Natural killer cell treated with Interleukin-12 subunit alpha and Interleukin-12 subunit beta and Interleukin-15 and Interleukin-18, amount 100 ng/mL, for 72 hours (primary cell): ENCODE measurements at regions not wholly inside any gene's neighbourhood (a gene's known extent, or its start where the extent isn't known, plus 50 kb on each side); places are given as distances from the start of the nearest gene placed in this dataset.

Experiments
- ATAC-seq, 2 donors: fragments of 150-1000 bp; cut with Tn5 transposase in 1 of 2; sonication (Bioruptor Pico), chemical (Tn5 transposase) in 1 of 2; 2 replicates each; pipeline ENCODE4 v1.10.0; 2021
- DNase-seq: peaks from one replicate; pipeline ENCODE4 v3.0.0; 2022; ENCODE audit warnings: low spot score
- H3K27ac Mint-ChIP-seq, 2 donors: 1 replicate in 1 of 2; 2 replicates in 1 of 2; pipeline ENCODE4 v1.8.0; 2022; ENCODE audit warnings: mixed read lengths in 2 of 2, mild to moderate bottlenecking in 1 of 2, moderate library complexity in 1 of 2
- H3K27me3 Mint-ChIP-seq, 2 donors: 1 replicate in 1 of 2; 2 replicates in 1 of 2; pipeline ENCODE4 v1.8.0; 2022; ENCODE audit warnings: mixed read lengths in 2 of 2
- H3K36me3 Mint-ChIP-seq: one replicate; pipeline ENCODE4 v1.8.0; 2022; ENCODE audit warnings: mixed read lengths
- H3K4me1 Mint-ChIP-seq, 2 donors: 1 replicate in 1 of 2; 2 replicates in 1 of 2; pipeline ENCODE4 v1.8.0; 2022; ENCODE audit warnings: low read depth in 2 of 2, mixed read lengths in 2 of 2, mild to moderate bottlenecking in 1 of 2
- H3K4me3 Mint-ChIP-seq: one replicate; pipeline ENCODE4 v1.8.0; 2022; ENCODE audit warnings: mixed read lengths
- H3K9me3 Mint-ChIP-seq: 2 replicates; pipeline ENCODE4 v1.8.0; 2022; ENCODE audit warnings: mixed read lengths

DNA sequence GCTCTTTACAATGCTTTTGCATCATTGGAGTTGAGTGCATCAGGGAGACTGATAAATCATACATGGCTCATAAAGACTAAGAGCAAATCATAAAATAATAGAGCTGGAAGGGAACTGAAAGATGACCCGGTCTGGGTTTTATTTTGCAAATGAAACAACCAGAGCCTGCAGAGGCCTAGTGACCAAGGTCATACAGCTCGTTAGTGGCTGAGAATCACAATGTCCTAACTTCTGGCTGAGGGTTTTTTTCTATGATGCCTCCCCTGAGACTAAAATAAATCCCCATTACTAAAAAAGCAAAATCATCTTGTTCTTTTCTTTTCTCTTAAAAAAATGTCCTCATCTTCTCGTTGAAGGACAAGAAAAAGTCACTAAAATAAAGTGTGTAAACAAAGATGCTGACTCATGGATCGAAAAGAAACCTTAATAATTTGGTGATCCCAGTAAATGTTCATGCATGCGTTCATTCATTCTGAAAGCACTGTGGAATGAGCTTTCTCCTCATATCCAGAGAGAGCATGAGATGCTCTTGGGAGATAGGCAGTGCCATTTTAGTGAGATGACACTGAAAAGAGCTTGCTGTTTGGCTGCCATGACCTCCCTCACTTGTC is 107.8 kb upstream of the PHYHIPL start:
- Mint-ChIP-seq H3K36me3 (no peaks in the 10 kb centered on the region), H3K4me3 (no peak overlapping the region), H3K27me3 (no peaks in the 10 kb centered on the region), H3K27ac (no peak overlapping the region), H3K9me3 (peaks cover 14% of the 10 kb centered on the region), H3K4me1 (no peaks in the 10 kb centered on the region)
- ATAC-seq (no peak), DNase-seq (no peak)

DNA sequence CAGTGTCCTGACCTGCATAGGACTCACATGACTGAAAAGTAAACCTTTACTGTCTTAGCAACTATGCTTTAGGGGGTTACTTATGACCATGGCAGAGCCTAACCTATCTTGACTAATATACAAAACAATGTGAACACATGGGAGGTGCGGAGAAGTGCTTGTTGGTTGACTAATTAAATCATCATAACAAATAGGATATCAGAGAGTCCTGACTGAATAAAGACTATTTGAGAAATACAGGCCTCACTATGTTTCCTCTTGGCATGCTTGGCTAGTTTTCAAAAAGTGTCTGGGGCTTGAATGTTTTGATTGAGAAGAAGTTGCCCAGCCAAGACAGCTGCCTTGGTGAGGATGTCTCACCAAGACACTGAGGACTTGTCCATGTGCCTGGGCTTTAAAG is 104.4 kb upstream of the PHYHIPL start:
- DNase-seq: no peak
- Mint-ChIP-seq H3K9me3 (peaks cover 11% of the 10 kb centered on the region), H3K27ac (no peak overlapping the region), H3K36me3 (no peaks in the 10 kb centered on the region), H3K4me3 (no peak overlapping the region), H3K4me1 (no peaks in the 10 kb centered on the region), H3K27me3 (no peaks in the 10 kb centered on the region)
- ATAC-seq: no peak

DNA sequence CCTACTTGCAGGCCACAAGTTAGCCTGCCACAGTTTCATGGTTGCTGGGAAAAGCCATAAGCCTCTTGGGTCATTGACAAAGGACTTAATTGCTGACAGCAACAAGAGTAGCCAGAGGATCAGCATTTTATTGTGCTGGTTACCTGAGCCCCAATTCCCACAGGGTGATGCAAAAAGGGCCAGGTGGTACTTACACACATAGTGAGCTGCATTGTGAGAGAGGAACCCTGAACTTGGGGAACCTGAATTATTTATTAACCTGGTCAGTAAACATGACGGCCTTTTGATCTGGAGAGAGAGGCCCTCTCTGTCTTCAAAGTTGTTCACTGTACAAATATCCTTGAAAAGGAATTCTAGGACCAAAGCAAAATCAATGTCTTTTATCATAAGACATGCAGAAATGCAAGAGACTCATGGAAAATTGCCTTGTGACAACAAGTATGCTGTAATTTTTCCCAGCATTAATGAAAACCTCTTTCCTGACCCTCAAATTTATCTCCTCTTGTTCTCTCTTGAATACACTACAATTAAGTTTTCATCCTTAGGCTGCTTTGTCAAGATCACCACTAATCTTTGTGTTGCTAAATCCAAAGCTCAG is 102.9 kb upstream of the PHYHIPL start:
- no peak overlapping the region for H3K4me3 Mint-ChIP-seq
- H3K9me3 Mint-ChIP-seq: peaks cover 11% of the 10 kb centered on the region
- no peak for DNase-seq
- H3K27ac Mint-ChIP-seq: no peak overlapping the region
- no peaks in the 10 kb centered on the region for H3K36me3 Mint-ChIP-seq
- no peak for ATAC-seq
- H3K27me3 Mint-ChIP-seq: no peaks in the 10 kb centered on the region
- H3K4me1 Mint-ChIP-seq: no peaks in the 10 kb centered on the region

DNA sequence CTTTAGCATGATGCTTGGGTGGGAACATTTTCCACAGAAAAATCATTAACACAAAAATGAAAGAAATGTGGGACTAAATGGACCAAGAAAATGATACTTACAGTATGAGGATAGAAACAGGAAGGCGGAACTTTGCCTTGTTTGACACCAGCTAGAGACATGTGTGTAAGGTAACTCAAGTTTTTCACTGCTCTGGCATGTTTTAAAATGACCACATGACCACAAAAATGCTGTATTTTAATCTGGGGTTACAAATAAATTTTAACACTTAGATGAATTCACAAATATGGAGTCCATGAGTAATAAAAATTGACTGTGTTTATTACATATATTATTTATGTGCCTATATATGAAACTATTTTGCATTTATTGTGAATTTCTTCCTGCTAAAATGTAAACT is 100.9 kb upstream of the PHYHIPL start:
- Mint-ChIP-seq H3K4me3 (no peak overlapping the region), H3K36me3 (no peaks in the 10 kb centered on the region), H3K9me3 (peaks cover 3% of the 10 kb centered on the region), H3K4me1 (no peaks in the 10 kb centered on the region), H3K27ac (no peak overlapping the region), H3K27me3 (no peaks in the 10 kb centered on the region)
- ATAC-seq (no peak), DNase-seq (no peak)

DNA sequence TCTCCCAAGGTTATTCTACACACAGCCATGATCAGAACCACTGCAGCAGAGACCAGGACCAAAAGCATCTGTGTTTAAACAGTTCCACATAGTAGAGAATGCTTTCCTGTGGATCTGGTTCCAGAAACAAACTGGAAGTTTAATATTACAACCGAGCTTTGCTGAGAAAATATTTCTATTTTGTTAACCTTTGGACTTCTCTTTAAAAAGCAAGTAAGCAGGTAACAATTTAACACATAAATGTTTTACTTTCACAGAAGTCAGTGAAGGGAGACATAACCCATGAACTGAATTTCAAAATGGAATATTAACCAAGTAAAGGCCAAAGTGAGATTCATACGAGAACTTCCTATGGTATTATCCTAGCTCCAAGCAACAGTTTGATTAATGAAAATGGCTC is 98.6 kb upstream of the PHYHIPL start:
- ATAC-seq: no peak
- H3K27ac Mint-ChIP-seq: no peak overlapping the region
- no peak overlapping the region for H3K4me3 Mint-ChIP-seq
- peaks cover 3% of the 10 kb centered on the region for H3K9me3 Mint-ChIP-seq
- H3K36me3 Mint-ChIP-seq: no peaks in the 10 kb centered on the region
- DNase-seq: no peak
- no peaks in the 10 kb centered on the region for H3K27me3 Mint-ChIP-seq
- H3K4me1 Mint-ChIP-seq: no peaks in the 10 kb centered on the region

DNA sequence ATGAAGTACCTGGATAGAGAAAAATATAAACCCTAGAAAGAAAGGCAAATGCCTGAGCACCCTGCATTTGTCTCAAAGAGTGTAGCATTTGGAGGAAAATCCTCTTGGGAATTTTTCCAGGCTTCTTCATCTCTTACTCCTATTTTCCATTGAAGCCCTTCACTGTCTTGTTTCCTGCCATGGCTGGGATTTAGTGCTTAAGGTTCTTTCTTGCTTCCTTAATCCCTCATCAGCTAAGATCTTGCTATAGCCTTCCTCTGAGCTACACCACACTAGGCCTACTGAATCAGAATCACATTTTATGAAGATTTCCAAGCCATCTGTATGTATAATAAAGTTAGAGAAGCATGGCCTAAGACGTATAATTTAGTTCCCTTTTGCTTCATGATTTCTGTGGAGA is 97.5 kb upstream of the PHYHIPL start:
- DNase-seq: no peak
- Mint-ChIP-seq H3K27me3 (no peaks in the 10 kb centered on the region), H3K27ac (no peak overlapping the region), H3K36me3 (no peaks in the 10 kb centered on the region), H3K9me3 (peaks cover 3% of the 10 kb centered on the region), H3K4me1 (no peaks in the 10 kb centered on the region), H3K4me3 (no peak overlapping the region)
- no peak for ATAC-seq

DNA sequence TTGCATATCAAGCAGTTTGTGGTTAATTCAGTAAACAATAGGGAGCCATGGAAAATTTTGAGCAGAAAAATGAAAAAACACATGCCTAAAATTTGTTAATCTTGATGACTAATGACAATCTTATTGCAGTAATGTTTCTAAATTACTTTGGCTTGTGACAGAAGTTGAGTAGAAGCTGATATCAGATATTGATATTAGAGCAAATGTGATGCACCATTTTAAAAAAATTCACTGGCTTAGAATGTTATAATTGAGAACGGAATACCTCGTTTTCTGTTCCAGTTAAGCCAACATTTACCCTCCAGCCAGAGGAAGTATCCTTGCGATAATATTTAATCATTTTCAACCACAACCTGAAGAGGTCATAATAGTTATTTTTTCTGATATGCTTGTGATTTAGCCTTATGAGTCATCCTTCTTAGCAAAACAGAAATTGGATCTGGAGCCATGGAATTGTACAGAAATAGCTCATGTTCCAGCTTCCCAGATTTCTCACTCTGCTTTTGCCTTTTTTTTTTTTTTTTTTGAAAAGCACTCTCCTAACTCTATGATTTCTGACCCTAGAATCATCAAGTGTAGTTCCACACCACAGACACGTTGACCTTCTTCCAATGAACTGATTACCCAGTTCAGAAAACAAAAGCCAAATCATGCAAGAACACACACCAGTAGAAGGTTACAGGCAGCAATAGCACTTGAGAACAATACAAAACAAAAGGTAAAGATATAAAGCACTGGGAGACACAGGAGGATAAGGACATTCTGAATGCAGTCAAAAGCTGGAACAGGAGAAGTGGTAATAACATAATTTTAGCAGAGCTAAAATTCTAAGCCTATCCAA is 96.8 kb upstream of the PHYHIPL start:
- no peak for DNase-seq
- Mint-ChIP-seq H3K9me3 (peaks cover 3% of the 10 kb centered on the region), H3K4me3 (no peak overlapping the region), H3K27me3 (no peaks in the 10 kb centered on the region), H3K36me3 (no peaks in the 10 kb centered on the region), H3K27ac (no peak overlapping the region), H3K4me1 (no peaks in the 10 kb centered on the region)
- ATAC-seq: no peak

DNA sequence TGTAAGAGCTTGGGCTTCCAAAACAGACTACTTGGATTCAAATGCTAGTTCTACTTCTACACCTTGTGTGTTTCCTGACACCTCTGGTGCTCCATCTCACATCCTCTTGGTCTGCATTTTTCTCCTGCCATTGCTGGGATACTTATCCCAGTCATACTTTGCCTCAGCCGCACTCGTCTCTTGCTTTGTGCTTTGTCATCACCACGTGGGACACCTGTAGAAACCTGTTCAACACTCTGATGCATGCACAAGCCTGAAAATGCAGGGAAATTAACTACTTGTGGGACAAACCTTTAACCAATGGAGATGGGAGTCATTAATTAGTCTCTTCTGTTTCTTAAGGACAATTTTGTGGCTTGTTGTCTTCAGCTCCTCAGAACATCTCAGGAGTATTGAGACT is 94.2 kb upstream of the PHYHIPL start:
- DNase-seq (no peak), ATAC-seq (no peak)
- H3K4me1 Mint-ChIP-seq: no peaks in the 10 kb centered on the region
- H3K4me3 Mint-ChIP-seq: no peak overlapping the region
- H3K27ac Mint-ChIP-seq: no peak overlapping the region
- H3K9me3 Mint-ChIP-seq: peaks cover 6% of the 10 kb centered on the region
- no peaks in the 10 kb centered on the region for H3K36me3 Mint-ChIP-seq
- no peaks in the 10 kb centered on the region for H3K27me3 Mint-ChIP-seq

DNA sequence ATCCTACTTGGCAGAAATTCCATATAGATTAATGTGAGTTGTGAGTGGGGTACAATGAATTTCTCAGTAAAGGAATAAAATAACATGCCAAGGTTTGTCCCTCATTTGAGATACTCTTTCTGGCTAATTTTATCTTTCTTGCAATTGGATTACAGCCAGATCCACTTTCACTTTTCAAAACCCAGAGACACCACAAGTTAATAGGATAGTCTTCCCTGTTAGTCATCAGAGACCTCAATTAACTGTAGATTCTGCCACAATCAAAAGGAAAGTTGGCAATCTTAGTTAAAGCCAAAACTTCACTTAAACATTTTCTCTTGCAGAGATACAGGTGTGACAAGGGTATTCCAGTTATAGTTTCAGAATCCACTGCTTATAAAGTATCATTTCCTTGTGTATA is 91.4 kb upstream of the PHYHIPL start:
- no peak for ATAC-seq
- Mint-ChIP-seq H3K9me3 (peaks cover 18% of the 10 kb centered on the region), H3K27me3 (no peaks in the 10 kb centered on the region), H3K4me3 (no peak overlapping the region), H3K27ac (no peak overlapping the region), H3K4me1 (no peaks in the 10 kb centered on the region), H3K36me3 (no peaks in the 10 kb centered on the region)
- no peak for DNase-seq

DNA sequence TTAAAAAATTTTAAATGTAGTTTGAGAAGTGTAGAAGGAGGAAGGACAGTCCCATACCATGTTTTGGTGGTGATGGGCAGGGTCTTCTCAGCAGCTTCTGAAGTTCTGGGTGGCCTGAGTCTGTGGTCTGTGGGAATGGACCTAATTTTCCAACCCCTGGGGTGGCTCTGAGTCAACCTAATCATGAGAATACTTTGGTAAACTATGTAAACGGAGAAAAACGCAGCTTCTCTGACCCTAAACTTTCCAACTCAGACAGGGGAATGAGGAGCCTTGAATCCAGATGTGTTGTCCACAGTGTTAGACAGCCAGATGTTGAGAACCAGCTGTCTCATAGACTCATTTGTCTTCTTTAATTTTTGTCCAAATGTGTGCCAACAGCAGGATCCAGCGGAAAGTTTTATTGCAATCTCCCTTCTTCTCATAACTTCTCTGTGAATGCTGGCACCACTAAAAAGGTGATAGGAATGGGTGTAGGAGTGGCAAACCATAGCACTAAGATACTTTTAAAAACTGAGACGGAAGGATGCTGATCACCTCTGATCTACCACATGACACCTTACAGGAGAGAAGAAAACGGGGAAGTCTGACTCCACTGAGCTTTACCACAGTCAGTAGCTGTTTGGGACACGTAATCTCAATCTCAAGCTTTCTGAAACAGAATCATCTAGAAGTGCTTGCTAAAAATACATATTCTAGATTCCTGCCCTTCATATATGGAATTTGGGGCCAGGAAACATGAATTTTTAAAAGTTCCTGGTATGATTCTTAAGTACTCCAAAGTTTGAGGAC is 90.5 kb upstream of the PHYHIPL start:
- Mint-ChIP-seq H3K27ac (no peak overlapping the region), H3K4me3 (no peak overlapping the region), H3K4me1 (no peaks in the 10 kb centered on the region), H3K9me3 (peaks cover 18% of the 10 kb centered on the region), H3K36me3 (no peaks in the 10 kb centered on the region), H3K27me3 (no peaks in the 10 kb centered on the region)
- DNase-seq (no peak), ATAC-seq (no peak)

DNA sequence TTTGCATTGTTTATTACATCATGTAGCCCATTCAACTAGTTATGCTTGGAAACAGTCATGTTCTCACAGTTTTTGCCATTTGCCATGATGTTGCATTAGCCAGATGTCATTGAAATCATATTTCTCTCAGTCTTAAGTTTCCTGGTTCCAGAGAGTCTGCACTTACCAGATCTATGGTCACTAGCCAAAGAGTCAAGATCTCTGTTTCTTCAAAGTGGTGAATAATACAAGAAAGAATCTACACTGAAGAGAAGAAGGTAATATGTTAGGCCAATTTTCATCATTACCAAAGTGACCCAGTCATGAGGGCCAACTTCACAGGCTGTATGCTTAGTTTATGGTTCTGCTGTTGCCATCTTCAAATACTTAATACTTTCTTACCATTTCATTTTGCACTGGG is 89.0 kb upstream of the PHYHIPL start:
- Mint-ChIP-seq H3K4me3 (no peak overlapping the region), H3K27me3 (no peaks in the 10 kb centered on the region), H3K4me1 (no peaks in the 10 kb centered on the region), H3K9me3 (peaks cover 18% of the 10 kb centered on the region), H3K36me3 (no peaks in the 10 kb centered on the region), H3K27ac (no peak overlapping the region)
- ATAC-seq (no peak), DNase-seq (no peak)

DNA sequence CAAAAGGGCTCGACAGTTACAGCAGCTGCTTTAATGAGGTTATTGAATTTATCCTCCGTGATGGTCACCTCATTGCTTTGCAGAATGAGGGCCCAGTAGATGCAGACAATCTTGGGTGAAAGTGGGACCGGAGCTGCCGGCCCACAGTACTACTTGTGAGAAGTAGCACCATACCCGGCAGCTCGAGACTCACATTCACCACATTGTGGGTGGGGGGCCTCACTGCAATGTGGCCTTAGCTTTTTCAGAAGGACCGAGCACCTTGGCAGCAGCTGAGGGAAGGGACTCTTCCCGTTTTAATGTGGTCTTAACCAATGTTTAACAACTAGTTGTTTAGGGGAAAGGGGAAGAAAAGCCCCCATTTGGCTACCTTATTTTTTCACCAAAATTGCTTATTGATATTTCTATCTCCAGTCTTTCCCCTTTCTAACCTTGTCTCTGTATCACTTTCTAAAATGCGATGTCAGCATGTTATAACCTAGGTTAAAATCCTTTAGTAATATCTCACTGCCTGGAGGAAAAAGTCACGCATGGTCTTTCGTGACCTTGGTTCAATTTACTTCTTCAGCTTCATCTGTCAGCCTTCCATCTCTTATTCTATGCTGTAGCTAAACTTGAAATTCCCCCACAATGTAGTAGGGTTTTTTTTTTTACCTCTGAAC is 87.4 kb upstream of the PHYHIPL start:
- DNase-seq (no peak), ATAC-seq (no peak)
- Mint-ChIP-seq H3K4me3 (no peak overlapping the region), H3K36me3 (no peaks in the 10 kb centered on the region), H3K9me3 (peaks cover 14% of the 10 kb centered on the region), H3K4me1 (no peaks in the 10 kb centered on the region), H3K27ac (no peak overlapping the region), H3K27me3 (no peaks in the 10 kb centered on the region)

DNA sequence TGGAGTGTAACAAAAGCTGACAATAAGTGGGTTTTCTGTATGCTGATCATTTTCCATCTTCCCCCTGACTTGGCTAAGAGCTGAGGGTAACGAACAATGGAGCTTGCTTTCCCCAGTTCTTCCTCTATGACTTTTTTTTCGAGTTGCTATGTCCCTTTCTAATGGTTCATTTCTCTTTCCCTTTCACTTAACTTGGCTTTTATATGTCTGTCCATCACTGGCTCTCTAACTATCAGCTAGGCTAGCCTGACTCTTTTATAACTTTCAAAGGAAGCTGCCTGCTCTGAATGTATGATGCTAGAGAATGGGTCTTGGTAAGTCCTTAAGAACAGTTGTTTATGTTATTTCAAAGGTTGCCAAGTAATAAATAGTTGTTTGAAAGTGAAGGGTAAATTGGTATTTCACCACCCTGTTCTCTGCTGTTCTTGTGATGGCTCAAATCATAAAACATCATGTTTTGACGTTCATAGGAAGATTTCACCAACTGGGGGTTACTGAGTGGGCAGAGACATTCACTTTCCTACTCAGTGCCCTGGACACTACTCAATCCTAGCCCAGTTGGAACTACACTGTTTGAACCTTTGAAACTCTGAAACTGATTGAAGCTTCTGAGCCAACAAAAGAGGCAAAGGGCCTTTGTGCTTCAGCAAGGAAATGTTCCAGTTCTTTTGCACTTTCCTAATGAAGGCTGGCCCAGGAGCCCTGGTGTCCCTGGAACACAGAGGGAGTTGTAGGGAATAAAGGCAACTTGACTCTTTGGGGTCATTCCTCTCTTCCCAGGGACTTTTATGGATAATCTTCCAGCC is 85.4 kb upstream of the PHYHIPL start:
- no peaks in the 10 kb centered on the region for H3K27me3 Mint-ChIP-seq

More for the DNA sequence above, 85.4 kb upstream of the PHYHIPL start:
- H3K36me3 Mint-ChIP-seq: no peaks in the 10 kb centered on the region
- ATAC-seq (no peak), DNase-seq (no peak)
- no peak overlapping the region for H3K4me3 Mint-ChIP-seq
- H3K27ac Mint-ChIP-seq: no peak overlapping the region
- H3K9me3 Mint-ChIP-seq: peaks cover 15% of the 10 kb centered on the region
- no peaks in the 10 kb centered on the region for H3K4me1 Mint-ChIP-seq
